H9 (cell line): ENCODE measurements at regions not wholly inside any gene's neighbourhood (a gene's known extent, or its start where the extent isn't known, plus 50 kb on each side); places are given as distances from the start of the nearest gene placed in this dataset.

Source experiments
- DNase-seq: peaks from one replicate; pipeline ENCODE4 v3.0.0-alpha.2; 2017
- H2AFZ ChIP-seq: one replicate; pipeline ENCODE4 v1.6.1; 2013; ENCODE audit warnings: mild to moderate bottlenecking, low read length, control low read depth, moderate library complexity
- H2AK5ac ChIP-seq: 2 replicates; pipeline ENCODE4 v1.6.1; 2013; ENCODE audit warnings: low read length, control low read depth, mixed read lengths; ENCODE audit not compliant: insufficient read length
- H2BK120ac ChIP-seq: one replicate; pipeline ENCODE4 v1.6.1; 2013; ENCODE audit warnings: low read depth, mild to moderate bottlenecking, low read length, control low read depth, inconsistent platforms; ENCODE audit not compliant: poor library complexity, severe bottlenecking
- H2BK12ac ChIP-seq: 2 replicates; pipeline ENCODE4 v1.6.1; 2013; ENCODE audit warnings: low read length, control low read depth, mixed read lengths, low read depth; ENCODE audit not compliant: insufficient read length
- H2BK15ac ChIP-seq: 2 replicates; pipeline ENCODE4 v1.6.1; 2013; ENCODE audit warnings: low read depth, low read length, control low read depth
- H2BK20ac ChIP-seq: one replicate; pipeline ENCODE4 v1.6.1; 2013; ENCODE audit warnings: low read depth, mild to moderate bottlenecking, low read length, control low read depth, inconsistent platforms; ENCODE audit not compliant: poor library complexity, severe bottlenecking
- H2BK5ac ChIP-seq: 2 replicates; pipeline ENCODE4 v1.6.1; 2013; ENCODE audit warnings: low read length, control low read depth, mixed read lengths; ENCODE audit not compliant: insufficient read length
- H3K14ac ChIP-seq: 2 replicates; pipeline ENCODE4 v1.6.1; 2013; ENCODE audit warnings: low read length, control low read depth; ENCODE audit not compliant: insufficient read depth
- H3K18ac ChIP-seq: 2 replicates; pipeline ENCODE4 v1.6.1; 2013; ENCODE audit warnings: low read depth, mild to moderate bottlenecking, mixed read lengths, low read length, control low read depth; ENCODE audit not compliant: insufficient read length
- H3K23ac ChIP-seq: 2 replicates; pipeline ENCODE4 v1.6.1; 2013; ENCODE audit warnings: low read length, control low read depth, mixed read lengths, low read depth; ENCODE audit not compliant: insufficient read length
- H3K23me2 ChIP-seq: 2 replicates; pipeline ENCODE4 v1.6.1; 2013; ENCODE audit warnings: low read depth, mild to moderate bottlenecking, mixed read lengths, low read length, control low read depth; ENCODE audit not compliant: insufficient read length, poor library complexity, severe bottlenecking
- H3K27ac ChIP-seq: 2 replicates; pipeline ENCODE4 v1.5.1; 2013; ENCODE audit warnings: low read length, control low read depth, mixed read lengths, low read depth; ENCODE audit not compliant: insufficient read length
- H3K27me3 ChIP-seq: 2 replicates; pipeline ENCODE4 v1.6.1; 2013; ENCODE audit warnings: low read length, control low read depth, inconsistent platforms; ENCODE audit not compliant: insufficient read depth
- H3K4ac ChIP-seq: 2 replicates; pipeline ENCODE4 v1.6.1; 2013; ENCODE audit warnings: low read depth, mild to moderate bottlenecking, control low read depth, inconsistent platforms, low read length, moderate library complexity
- H3K4me1 ChIP-seq: 2 replicates; pipeline ENCODE4 v1.6.1; 2013; ENCODE audit warnings: low read length, control low read depth, inconsistent platforms; ENCODE audit not compliant: insufficient read depth
- H3K4me2 ChIP-seq: 2 replicates; pipeline ENCODE4 v1.6.1; 2013; ENCODE audit warnings: low read length, control low read depth, mixed read lengths; ENCODE audit not compliant: insufficient read length, insufficient read depth
- H3K56ac ChIP-seq: 2 replicates; pipeline ENCODE4 v1.6.1; 2013; ENCODE audit warnings: low read depth, mild to moderate bottlenecking, mixed read lengths, low read length, control low read depth; ENCODE audit not compliant: insufficient read length
- H3K79me1 ChIP-seq: 2 replicates; pipeline ENCODE4 v1.6.1; 2013; ENCODE audit warnings: low read depth, mild to moderate bottlenecking, moderate library complexity, low read length, control low read depth, inconsistent platforms; ENCODE audit not compliant: insufficient read depth, poor library complexity, severe bottlenecking
- H3K79me2 ChIP-seq: 2 replicates; pipeline ENCODE4 v1.6.1; 2013; ENCODE audit warnings: low read length, control low read depth, inconsistent platforms; ENCODE audit not compliant: insufficient read depth
- H3K9ac ChIP-seq: 2 replicates; pipeline ENCODE4 v1.6.1; 2013; ENCODE audit warnings: low read length, control low read depth, mixed read lengths; ENCODE audit not compliant: insufficient read length; ENCODE audit errors: extremely low read depth
- H3K9me3 ChIP-seq: one replicate; pipeline ENCODE4 v1.6.1; 2013; ENCODE audit warnings: low read depth, low read length, inconsistent platforms; ENCODE audit not compliant: control insufficient read depth
- H3T11ph ChIP-seq: one replicate; pipeline ENCODE4 v1.6.1; 2013; ENCODE audit warnings: mild to moderate bottlenecking, low read length, control low read depth, inconsistent platforms
- H4K20me1 ChIP-seq: one replicate; pipeline ENCODE4 v1.6.1; 2013; ENCODE audit not compliant: control insufficient read depth, insufficient read length, insufficient read depth
- H4K5ac ChIP-seq: 2 replicates; pipeline ENCODE4 v1.6.1; 2013; ENCODE audit warnings: low read depth, mild to moderate bottlenecking, mixed read lengths, low read length, control low read depth; ENCODE audit not compliant: insufficient read length
- H4K8ac ChIP-seq: replicated peaks from 2 replicates; pipeline ENCODE4 v1.6.1; 2013; ENCODE audit warnings: low read length, control low read depth, mixed read lengths, low read depth; ENCODE audit not compliant: insufficient read length
- H4K91ac ChIP-seq: 2 replicates; pipeline ENCODE4 v1.6.1; 2013; ENCODE audit warnings: low read depth, mild to moderate bottlenecking, moderate library complexity, mixed read lengths, low read length, control low read depth; ENCODE audit not compliant: insufficient read length
- H3K27ac Mint-ChIP-seq, 3 experiments: 2 replicates in 2 of 3; 3 replicates in 1 of 3; pipeline ENCODE4 v1.8.0; 2020 to 2021; ENCODE audit warnings: mixed read lengths in 3 of 3, mild to moderate bottlenecking in 1 of 3, moderate library complexity in 1 of 3
- H3K27me3 Mint-ChIP-seq: 2 replicates; pipeline ENCODE4 v1.8.0; 2021; ENCODE audit warnings: low read depth, mild to moderate bottlenecking, moderate library complexity, mixed read lengths
- H3K36me3 Mint-ChIP-seq, 3 experiments: 2 replicates in 2 of 3; 3 replicates in 1 of 3; pipeline ENCODE4 v1.8.0; 2020 to 2021; ENCODE audit warnings: low read depth in 3 of 3, mixed read lengths in 3 of 3; ENCODE audit not compliant: insufficient read depth in 1 of 3
- H3K4me1 Mint-ChIP-seq, 2 experiments: 2 replicates each; pipeline ENCODE4 v1.8.0; 2020; ENCODE audit warnings: mixed read lengths in 2 of 2
- H3K4me3 Mint-ChIP-seq, 2 experiments: 2 replicates in 1 of 2; 3 replicates in 1 of 2; pipeline ENCODE4 v1.8.0; 2020 to 2021; ENCODE audit warnings: mild to moderate bottlenecking in 2 of 2, mixed read lengths in 2 of 2, moderate library complexity in 1 of 2
- H3K9me3 Mint-ChIP-seq, 2 experiments: 2 replicates in 1 of 2; 3 replicates in 1 of 2; pipeline ENCODE4 v1.8.0; 2020; ENCODE audit warnings: mild to moderate bottlenecking in 2 of 2, mixed read lengths in 2 of 2, moderate library complexity in 1 of 2
- CTCF ChIP-seq: fragments of 200-600 bp; sonication (generic); conservative IDR thresholded peaks from 3 replicates; pipeline ENCODE4 v1.8.0; 2021; ENCODE audit warnings: antibody characterized with exemption, mild to moderate bottlenecking
- WGBS: extraction: QIAGEN DNeasy Blood & Tissue Kit; methylation state at CpG from one replicate; pipeline ENCODE4 v1.1.7; 2013; ENCODE audit warnings: missing lambda C conversion rate, low lambda C conversion rate, mixed read lengths; ENCODE audit not compliant: insufficient read length; ENCODE audit errors: extremely low coverage; 5-methylcytosine and 5-hydroxymethylcytosine counted together

GRCh38 chr1:177706977-177707376 lies 262.9 kb downstream of the SEC16B start:
- Histone ChIP-seq H3K27me3 (no peaks in the 10 kb centered on the region), H4K20me1 (no peaks in the 10 kb centered on the region), H2BK20ac (no peak overlapping the region), H4K5ac (no peak overlapping the region), H3K4me1 (peaks cover 5% of the 10 kb centered on the region; the same call in 1 of the 2 replicates), H3K9me3 (no peaks in the 10 kb centered on the region), H2BK12ac (no peak overlapping the region), H3K14ac (no peak overlapping the region), H3K79me2 (no peaks in the 10 kb centered on the region), H4K91ac (no peak overlapping the region), H3K27ac (no peak overlapping the region), H3K79me1 (no peaks in the 10 kb centered on the region), H2AK5ac (no peak overlapping the region), H3K23me2 (no peaks in the 10 kb centered on the region), H3K4ac (no peak overlapping the region), H2BK120ac (no peak overlapping the region), H4K8ac (no peak overlapping the region), H3T11ph (no peak overlapping the region), H3K4me2 (no peak overlapping the region), H3K23ac (no peak overlapping the region), H2BK5ac (no peak overlapping the region), H3K18ac (no peak overlapping the region), H3K9ac (no peak overlapping the region), H2AFZ (no peak overlapping the region), H2BK15ac (no peak overlapping the region), H3K56ac (no peak overlapping the region)
- H3K27ac Mint-ChIP-seq, result no peak overlapping the region
- H3K4me3 Mint-ChIP-seq, result no peak overlapping the region
- peaks cover 17% of the 10 kb centered on the region in 2 experiments for H3K4me1 Mint-ChIP-seq
- H3K9me3 Mint-ChIP-seq, result no peaks in the 10 kb centered on the region
- H3K36me3 Mint-ChIP-seq, result no peaks in the 10 kb centered on the region
- TF ChIP-seq CTCF, result no peak
- no CpG with 5 or more reads among the region's 4 CpGs for WGBS
- DNase-seq, result no peak
- H3K27me3 Mint-ChIP-seq, result no peaks in the 10 kb centered on the region
